HG02759 (cell line): ENCODE measurements at regions not wholly inside any gene's neighbourhood (a gene's known extent, or its start where the extent isn't known, plus 50 kb on each side); places are given as distances from the start of the nearest gene placed in this dataset.

Experiments
- ATAC-seq: cut with Tn5 transposase; IDR thresholded peaks from one replicate; pipeline ENCODE4 v1.9.1; 2021; ENCODE audit warnings: mild to moderate bottlenecking, moderate library complexity; ENCODE audit not compliant: unreplicated experiment

DNA sequence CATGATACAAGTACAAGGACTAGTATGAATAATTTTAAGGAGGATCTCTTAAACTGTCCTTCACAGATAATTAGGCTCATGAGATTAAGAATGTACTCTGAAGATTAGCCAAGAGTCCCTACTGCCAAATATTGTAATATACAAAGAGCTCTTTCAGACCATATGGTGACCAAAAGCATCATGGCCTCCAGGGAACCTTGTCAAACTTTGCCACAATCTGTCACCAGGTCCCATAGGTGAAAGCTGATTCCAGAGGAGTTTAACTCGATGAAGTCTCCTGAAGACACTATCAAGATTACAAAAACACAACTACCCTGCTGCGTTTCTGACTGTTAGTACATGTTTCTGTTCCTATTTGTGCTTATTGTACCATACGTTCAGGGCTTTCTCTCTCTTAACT, 395.4 kb upstream of the ITGA1 start:
- no peak for ATAC-seq

DNA sequence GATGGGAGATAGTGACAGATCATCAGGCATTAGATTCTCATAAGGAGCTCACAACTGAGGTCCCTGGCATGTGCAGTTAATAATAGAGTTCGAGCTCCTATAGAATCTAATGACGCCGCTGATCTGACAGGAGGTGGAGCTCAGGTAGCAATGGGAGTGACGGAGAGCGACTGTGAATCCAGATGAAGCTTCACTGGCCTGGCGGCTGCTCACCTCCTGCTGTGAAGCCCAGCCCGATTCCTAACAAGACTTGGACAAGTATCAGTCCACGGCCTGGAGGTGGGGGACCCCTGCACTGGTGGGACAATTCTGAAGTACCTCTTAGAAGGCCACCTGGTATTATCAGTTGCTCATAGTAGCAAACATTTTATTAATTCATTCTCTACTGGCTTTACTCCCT, 377.9 kb upstream of the ITGA1 start:
- no peak for ATAC-seq

DNA sequence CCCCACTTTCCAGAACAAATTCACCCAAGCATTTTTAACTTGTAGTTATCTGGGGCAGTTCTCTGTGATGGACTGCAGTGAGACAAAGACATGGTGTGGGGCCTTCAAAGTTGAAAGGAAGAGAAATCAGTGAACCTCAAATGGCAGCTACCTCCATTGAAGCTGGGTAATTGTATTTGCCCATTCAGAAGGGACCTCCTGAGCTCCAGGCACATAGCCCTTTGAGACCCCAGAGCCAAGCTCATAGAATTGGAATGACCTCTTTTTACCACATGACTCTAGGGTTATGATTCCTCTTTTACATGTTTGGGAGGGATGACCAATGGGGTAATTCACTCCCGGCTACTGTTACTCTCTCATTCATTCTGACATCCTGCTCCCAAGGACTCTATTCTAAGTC, 368.4 kb upstream of the ITGA1 start:
- no peak for ATAC-seq

DNA sequence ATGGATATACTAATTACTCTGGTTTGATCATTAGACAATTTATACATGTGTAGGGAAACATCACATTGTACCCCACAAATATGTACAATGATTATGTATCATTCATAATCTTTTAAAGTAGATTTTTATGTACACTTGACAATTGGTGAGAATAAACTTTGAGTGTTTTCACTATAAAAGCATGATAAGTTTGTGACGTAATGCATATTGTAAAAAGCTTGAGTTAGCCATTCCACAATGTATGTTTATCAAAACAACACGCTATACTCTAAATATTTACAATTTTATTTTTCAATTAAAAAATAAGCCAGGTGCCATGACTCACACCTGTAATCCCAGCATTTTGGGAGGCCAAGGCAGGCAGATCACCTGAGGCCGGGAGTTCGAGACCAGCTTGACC, 360.1 kb upstream of the ITGA1 start:
- no peak for ATAC-seq

DNA sequence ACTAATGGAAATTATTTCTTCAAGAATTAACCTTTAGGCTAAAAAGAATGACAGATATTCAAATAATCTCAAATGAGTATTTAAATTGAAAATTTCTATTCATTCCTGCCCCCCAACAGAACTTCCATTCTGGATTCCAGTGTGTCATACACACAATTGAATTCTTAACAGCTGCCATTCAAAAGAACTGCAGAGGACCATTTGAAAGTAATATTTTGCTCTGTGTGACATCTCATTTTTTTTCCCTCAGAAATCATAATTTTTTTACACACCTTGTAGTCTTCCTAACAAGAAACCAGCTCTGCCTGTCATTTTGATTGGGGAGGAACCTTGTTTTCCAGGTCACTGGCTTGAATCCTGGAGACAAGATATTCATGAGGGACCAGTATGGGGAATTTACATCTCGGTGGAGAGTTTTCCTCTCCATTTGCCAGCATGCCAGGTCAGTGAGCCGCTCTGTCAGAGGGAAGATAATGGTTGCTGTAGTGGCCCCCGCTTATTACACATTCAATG, 358.7 kb upstream of the ITGA1 start:
- ATAC-seq, result no peak

DNA sequence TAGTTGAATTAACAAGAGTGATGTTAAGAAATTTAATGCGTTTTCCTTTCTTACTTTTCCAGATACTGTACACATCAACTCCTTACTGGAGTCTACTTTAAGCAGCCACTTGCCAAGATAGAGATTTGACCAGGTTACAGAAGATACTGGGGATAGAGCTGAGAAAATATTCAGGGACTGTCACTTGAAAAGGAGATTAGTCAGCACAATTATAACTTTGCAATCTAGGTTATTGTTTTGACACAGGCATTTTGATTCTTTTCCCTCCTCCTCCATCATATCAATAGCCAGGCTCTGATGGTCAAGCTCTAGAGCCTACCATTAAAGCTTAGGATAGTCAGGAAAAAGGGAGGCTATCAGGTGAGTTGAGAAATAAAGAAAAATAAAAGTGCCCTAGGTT, 345.9 kb upstream of the ITGA1 start:
- no peak for ATAC-seq

GRCh38 chr5:52443187-52443586, 344.5 kb upstream of the ITGA1 start:
- ATAC-seq, result no peak

DNA sequence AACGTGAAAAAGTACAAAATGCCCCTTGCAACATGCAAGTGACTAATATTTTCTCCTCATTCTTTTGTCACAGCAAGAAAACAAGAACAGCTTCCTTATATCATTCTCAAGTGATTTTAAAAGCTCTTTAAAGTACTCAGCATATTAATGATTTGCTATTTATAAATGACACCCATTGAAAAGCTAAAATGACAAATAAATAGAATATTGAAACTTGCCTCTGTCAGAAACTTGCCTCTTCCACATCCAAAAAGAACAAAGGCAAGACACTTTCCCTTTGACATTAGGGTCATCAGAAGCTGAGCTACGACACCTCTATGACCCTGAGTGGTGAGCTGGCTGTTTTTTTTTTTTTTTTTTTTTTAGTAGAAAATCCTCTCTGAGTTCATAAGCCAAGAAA, 339.6 kb upstream of the ITGA1 start:
- no peak for ATAC-seq

DNA sequence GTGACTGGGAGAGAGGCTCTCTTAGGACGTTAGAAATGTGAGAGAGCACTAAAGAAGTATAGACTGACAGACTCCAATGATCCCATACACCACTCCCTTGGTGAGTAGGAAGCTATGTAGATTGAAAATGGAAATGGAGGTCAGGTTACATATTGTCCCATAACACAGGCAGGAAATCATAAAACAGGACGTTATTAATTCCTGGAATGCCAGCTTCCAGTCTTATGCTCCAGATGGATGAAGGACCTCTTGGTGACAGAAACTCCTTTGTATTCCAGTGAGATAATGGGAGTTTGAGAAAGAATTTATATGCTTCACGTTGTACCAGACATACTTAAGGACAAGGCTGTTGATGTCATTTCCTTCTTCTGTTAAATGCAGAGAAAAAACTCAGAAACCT, 338.2 kb upstream of the ITGA1 start:
- ATAC-seq, result no peak

DNA sequence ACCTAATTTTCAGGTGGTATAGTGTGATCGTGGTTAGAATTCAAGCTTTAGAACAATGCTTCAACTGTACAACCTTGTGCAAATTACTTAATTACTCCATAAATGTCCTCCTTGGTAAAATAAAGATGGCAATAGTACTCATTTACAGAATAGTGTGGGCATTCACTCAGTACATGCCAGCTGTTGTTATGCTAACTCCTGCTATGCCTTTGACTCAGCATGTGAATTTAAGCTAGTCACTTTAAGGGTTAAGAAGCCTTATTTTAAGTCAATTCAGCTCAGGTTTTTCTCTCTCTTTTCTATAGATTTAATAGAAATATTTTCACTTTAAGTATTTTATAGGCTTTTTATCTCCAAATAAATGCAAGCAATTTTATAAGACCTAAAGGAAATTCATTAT, 335.6 kb upstream of the ITGA1 start:
- ATAC-seq, result no peak

GRCh38 chr5:52453176-52453575, 334.5 kb upstream of the ITGA1 start:
- ATAC-seq, result no peak

GRCh38 chr5:52455920-52456319, 331.8 kb upstream of the ITGA1 start:
- ATAC-seq, result no peak

DNA sequence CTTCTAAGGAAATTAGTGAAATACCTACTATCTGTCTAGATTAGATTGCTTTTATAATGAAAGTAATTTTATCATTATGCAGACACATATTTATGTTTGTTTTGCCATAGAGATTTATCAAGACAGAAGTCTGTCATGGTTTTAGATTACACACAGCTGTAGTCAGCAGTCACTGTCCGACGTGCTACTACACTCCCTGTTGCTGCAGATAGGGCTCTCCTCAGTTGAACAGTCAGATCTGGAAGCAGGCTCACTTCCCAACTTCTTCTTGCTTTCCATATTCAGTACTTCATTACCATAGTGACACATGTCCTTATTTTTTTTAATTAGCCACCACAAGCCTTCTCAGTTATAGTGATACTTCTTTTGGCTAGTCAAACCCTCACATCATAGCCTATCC, 329.9 kb upstream of the ITGA1 start:
- ATAC-seq, result no peak

GRCh38 chr5:52466113-52466512, 321.6 kb upstream of the ITGA1 start:
- no peak for ATAC-seq

DNA sequence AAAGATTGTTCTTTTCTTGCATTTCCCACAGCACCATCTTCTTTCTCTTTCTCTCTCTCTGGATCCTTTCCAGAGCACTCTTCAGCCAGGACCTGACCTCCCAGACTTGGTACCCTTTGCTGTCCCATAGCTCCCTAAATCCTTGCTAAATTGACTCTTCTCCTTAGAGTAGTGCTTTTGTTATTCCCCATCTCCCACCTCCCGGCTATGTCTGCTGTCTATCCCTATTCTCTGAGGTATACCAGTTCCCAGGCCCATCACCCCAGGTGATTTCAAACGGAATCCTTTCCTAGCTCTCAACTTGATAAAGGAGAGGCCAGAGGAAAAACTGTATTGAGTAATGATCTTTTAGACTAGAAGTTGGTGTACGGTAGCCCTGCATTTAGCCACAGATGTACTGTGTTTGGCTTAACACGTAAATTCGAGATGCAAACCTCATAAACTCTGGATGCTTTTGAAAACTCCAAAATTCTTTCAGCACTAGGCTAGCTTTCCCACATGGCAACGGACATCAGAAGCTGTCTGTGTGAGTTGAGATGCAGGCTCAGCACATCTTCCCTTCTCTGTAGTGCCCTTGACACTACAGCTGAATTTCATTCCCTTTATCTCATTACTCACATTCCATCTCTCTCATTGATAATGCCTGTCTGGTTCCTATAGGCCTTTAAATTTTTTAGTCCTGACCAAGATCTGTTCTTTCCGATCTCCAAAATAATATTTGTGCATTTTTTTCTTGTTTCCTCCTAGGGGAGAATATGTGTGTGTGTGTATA, 320.8 kb upstream of the ITGA1 start:
- no peak for ATAC-seq

DNA sequence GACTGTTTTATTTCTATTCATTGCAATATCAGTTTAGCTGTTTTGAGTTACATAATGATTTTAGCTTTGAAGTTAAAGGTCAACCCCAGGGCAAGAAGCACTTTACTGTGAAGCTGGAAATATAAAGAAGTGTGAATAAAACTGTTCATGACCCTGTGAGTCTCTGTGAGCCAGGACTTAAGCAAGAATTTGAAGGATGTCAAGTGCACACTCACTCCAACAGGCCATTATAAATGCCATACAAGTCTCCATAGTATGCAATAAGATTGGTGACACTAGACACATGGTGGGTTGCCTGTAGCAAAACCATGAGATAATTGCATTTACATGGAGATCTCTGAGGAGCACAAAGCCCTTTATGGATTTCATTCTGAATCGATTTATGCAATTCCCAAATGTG, 318.7 kb upstream of the ITGA1 start:
- ATAC-seq, result no peak

- ATAC-seq, result peak; percentile 74
These were observed 318.3 kb upstream of the ITGA1 start for GRCh38 chr5:52469420-52469819.

- ATAC-seq, result no peak
These were observed 317.9 kb upstream of the ITGA1 start for GRCh38 chr5:52469835-52470234.

DNA sequence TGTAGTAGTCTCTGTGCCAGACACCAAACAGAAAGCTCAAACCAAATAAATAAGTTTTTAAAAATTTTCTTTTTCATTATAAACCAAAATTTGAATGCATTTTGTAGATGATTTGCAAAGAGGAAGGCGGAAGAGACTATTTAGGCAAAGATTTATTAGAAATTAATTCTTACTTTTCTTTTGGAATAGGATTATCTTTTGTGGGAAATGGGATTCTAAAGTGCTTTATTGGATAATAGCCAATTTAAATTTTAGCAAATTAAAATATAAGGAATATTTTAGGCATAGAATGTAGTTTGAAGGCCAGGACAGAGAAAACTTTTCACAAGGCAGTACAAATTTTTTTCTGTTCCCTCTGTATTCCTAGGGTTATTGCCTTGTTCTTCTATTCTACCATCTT, 311.4 kb upstream of the ITGA1 start:
- ATAC-seq, result no peak

- ATAC-seq, result no peak
These were observed 306.5 kb upstream of the ITGA1 start for GRCh38 chr5:52481201-52481600.

- ATAC-seq, result no peak
These were observed 305.9 kb upstream of the ITGA1 start for GRCh38 chr5:52481851-52482250.

DNA sequence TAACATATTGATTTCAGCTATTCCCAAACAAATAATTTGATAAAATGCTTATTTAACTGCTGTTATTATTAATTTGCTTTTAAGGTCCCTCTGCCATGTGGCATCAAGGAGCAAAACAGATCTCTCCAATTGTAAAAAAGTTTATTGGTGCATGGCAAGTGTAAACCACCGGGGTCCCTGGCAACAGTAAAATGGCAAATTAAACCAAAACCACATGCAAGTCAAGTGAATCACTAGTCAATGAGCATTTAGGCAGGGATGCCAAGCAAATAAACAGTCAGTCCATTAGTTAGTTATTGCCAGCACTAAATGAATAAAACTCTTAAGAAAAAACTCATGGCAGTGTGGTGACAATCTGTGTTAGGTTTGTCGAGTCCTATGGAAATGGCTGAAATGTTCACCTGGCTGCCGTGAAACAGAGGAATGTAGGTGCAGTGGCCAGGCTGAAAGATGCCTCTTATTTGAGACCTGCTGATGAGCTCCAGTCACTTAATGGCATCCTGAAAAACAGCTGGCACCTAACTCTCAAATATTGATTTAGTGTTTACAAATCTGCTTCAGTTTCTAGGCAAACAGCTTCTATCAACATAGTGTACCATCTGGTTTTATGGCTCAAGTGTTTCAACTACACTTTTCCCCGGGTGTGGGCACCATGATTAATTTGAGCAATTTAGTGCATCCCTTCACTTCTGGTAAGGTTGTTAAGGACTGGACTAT, 296.5 kb upstream of the ITGA1 start:
- ATAC-seq, result no peak
